ENCODE measurements at regions not wholly inside any gene's neighbourhood (a gene's known extent, or its start where the extent isn't known, plus 50 kb on each side); places are given as distances from the start of the nearest gene placed in this dataset.

GRCh38 chr2:2777876-2778275, 446.8 kb upstream of the MYT1L start:
- no peaks in the 10 kb centered on the region for H4K20me1 ChIP-seq (ENCODE audit: insufficient read depth, low read length)
- no peak overlapping the region for H2AFZ ChIP-seq (ENCODE audit: low read length)
- H3K9me2 ChIP-seq (ENCODE audit: low read depth, low read length), result no peaks in the 10 kb centered on the region
- no peaks in the 10 kb centered on the region for H3F3A ChIP-seq (ENCODE audit: insufficient read depth, low read length)
- H3K9me3 ChIP-seq (ENCODE audit: low read length), result no peaks in the 10 kb centered on the region
- no peak for TF ChIP-seq CTCF (IDR thresholded peaks at IDR 0.05; ENCODE audit: low read length)
- no peak for TF ChIP-seq EZH2 (IDR thresholded peaks at IDR 0.05; ENCODE audit: borderline replicate concordance, low read length)
- H3K27ac ChIP-seq (ENCODE audit: low read depth, low read length, poor library complexity, severe bottlenecking), result no peak overlapping the region
- H3K27me3 ChIP-seq (ENCODE audit: insufficient read depth, low read length), result no peaks in the 10 kb centered on the region
- H3K4me3 ChIP-seq (ENCODE audit: low read depth, low read length, poor library complexity, severe bottlenecking), result no peak overlapping the region
- no peak overlapping the region for H3K9ac ChIP-seq (ENCODE audit: low read length)
- H3K79me2 ChIP-seq (ENCODE audit: insufficient read depth, low read length), result no peaks in the 10 kb centered on the region
- no peaks in the 10 kb centered on the region for H3K36me3 ChIP-seq (ENCODE audit: insufficient read depth, low read length)
- H3K4me2 ChIP-seq (ENCODE audit: low read length), result no peak overlapping the region
- H3K4me1 ChIP-seq (ENCODE audit: insufficient read depth, low read length, severe bottlenecking), result no peaks in the 10 kb centered on the region

GRCh38 chr2:2777213-2777612, 446.1 kb upstream of the MYT1L start:
- H3K79me2 ChIP-seq (ENCODE audit: insufficient read depth, low read length), result no peaks in the 10 kb centered on the region
- H3K9me3 ChIP-seq (ENCODE audit: low read length), result no peaks in the 10 kb centered on the region
- H3K9me2 ChIP-seq (ENCODE audit: low read depth, low read length), result no peaks in the 10 kb centered on the region
- H3K9ac ChIP-seq (ENCODE audit: low read length), result no peak overlapping the region
- no peaks in the 10 kb centered on the region for H3K4me1 ChIP-seq (ENCODE audit: insufficient read depth, low read length, severe bottlenecking)
- TF ChIP-seq EZH2 (IDR thresholded peaks at IDR 0.05; ENCODE audit: borderline replicate concordance, low read length) (no peak), CTCF (IDR thresholded peaks at IDR 0.05; ENCODE audit: low read length) (no peak)
- no peak overlapping the region for H2AFZ ChIP-seq (ENCODE audit: low read length)
- H3K27ac ChIP-seq (ENCODE audit: low read depth, low read length, poor library complexity, severe bottlenecking), result no peak overlapping the region
- no peaks in the 10 kb centered on the region for H3F3A ChIP-seq (ENCODE audit: insufficient read depth, low read length)
- no peak overlapping the region for H3K4me2 ChIP-seq (ENCODE audit: low read length)
- no peaks in the 10 kb centered on the region for H4K20me1 ChIP-seq (ENCODE audit: insufficient read depth, low read length)
- H3K36me3 ChIP-seq (ENCODE audit: insufficient read depth, low read length), result no peaks in the 10 kb centered on the region
- H3K4me3 ChIP-seq (ENCODE audit: low read depth, low read length, poor library complexity, severe bottlenecking), result no peak overlapping the region
- no peaks in the 10 kb centered on the region for H3K27me3 ChIP-seq (ENCODE audit: insufficient read depth, low read length)

- Histone ChIP-seq H3K27ac (ENCODE audit: low read depth, low read length, poor library complexity, severe bottlenecking) (no peak overlapping the region), H3K4me1 (ENCODE audit: insufficient read depth, low read length, severe bottlenecking) (no peaks in the 10 kb centered on the region), H3K36me3 (ENCODE audit: insufficient read depth, low read length) (no peaks in the 10 kb centered on the region), H3K27me3 (ENCODE audit: insufficient read depth, low read length) (no peaks in the 10 kb centered on the region), H3K79me2 (ENCODE audit: insufficient read depth, low read length) (no peaks in the 10 kb centered on the region), H3K4me2 (ENCODE audit: low read length) (no peak overlapping the region), H3F3A (ENCODE audit: insufficient read depth, low read length) (no peaks in the 10 kb centered on the region), H4K20me1 (ENCODE audit: insufficient read depth, low read length) (no peaks in the 10 kb centered on the region), H3K9me2 (ENCODE audit: low read depth, low read length) (no peaks in the 10 kb centered on the region), H3K9me3 (ENCODE audit: low read length) (no peaks in the 10 kb centered on the region), H3K4me3 (ENCODE audit: low read depth, low read length, poor library complexity, severe bottlenecking) (no peak overlapping the region), H3K9ac (ENCODE audit: low read length) (no peak overlapping the region), H2AFZ (ENCODE audit: low read length) (no peak overlapping the region)
- no peak for TF ChIP-seq CTCF (IDR thresholded peaks at IDR 0.05; ENCODE audit: low read length)
- no peak for TF ChIP-seq EZH2 (IDR thresholded peaks at IDR 0.05; ENCODE audit: borderline replicate concordance, low read length)
Measured at GRCh38 chr2:2775018-2775417, 443.9 kb upstream of the MYT1L start.
